ENCODE measurements at regions not wholly inside any gene's neighbourhood (a gene's known extent, or its start where the extent isn't known, plus 50 kb on each side); places are given as distances from the start of the nearest gene placed in this dataset.

DNA sequence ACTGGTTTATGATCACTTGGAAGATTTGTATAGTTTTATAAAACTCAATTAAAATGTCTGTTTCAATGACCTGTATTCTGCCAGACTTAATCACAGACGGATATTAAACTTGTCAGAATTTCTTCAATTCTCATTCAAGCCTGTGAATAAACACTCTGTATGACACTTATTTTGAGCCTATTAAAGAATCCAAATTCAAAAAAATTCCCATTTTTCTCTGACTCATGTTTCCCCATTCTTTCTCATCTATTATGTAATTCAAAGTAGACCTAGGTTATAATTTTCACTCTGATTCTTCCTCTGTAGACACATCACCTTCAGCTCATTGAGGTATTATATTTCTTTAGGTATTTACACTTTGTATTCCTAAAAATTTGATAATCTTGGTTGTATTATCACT lies 166.1 kb downstream of the TMA16 start:
- TF ChIP-seq POLR2A (IDR thresholded peaks at IDR 0.05) = no peak
- TF ChIP-seq, protein P1, sequence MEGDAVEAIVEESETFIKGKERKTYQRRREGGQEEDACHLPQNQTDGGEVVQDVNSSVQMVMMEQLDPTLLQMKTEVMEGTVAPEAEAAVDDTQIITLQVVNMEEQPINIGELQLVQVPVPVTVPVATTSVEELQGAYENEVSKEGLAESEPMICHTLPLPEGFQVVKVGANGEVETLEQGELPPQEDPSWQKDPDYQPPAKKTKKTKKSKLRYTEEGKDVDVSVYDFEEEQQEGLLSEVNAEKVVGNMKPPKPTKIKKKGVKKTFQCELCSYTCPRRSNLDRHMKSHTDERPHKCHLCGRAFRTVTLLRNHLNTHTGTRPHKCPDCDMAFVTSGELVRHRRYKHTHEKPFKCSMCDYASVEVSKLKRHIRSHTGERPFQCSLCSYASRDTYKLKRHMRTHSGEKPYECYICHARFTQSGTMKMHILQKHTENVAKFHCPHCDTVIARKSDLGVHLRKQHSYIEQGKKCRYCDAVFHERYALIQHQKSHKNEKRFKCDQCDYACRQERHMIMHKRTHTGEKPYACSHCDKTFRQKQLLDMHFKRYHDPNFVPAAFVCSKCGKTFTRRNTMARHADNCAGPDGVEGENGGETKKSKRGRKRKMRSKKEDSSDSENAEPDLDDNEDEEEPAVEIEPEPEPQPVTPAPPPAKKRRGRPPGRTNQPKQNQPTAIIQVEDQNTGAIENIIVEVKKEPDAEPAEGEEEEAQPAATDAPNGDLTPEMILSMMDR (IDR thresholded peaks at IDR 0.05) = no peak
- TF ChIP-seq POLR2AphosphoS5 (IDR thresholded peaks at IDR 0.05) = no peak

All from breast epithelium (tissue), 3 donors.